ENCODE measurements at regions not wholly inside any gene's neighbourhood (a gene's known extent, or its start where the extent isn't known, plus 50 kb on each side); places are given as distances from the start of the nearest gene placed in this dataset.

GRCh38 chr12:89762498-89763170, 54.0 kb upstream of the ATP2B1 start:
- Histone ChIP-seq H3K4me1 (ENCODE audit: control insufficient read depth in 1 of 2, insufficient read depth in 2 of 2, low read length in 2 of 2) (peaks cover 3 to 5% of the 10 kb centered on the region in 2 donors), H3K9me3 (ENCODE audit: control insufficient read depth in 1 of 2, low read length in 2 of 2) (no peaks in the 10 kb centered on the region), H3K9ac (ENCODE audit: low read depth in 1 of 2, low read length in 2 of 2) (no peak overlapping the region), H3K27me3 (ENCODE audit: control insufficient read depth in 1 of 2, insufficient read depth in 2 of 2, low read length in 2 of 2) (no peaks in the 10 kb centered on the region), H3K4me3 (ENCODE audit: low read depth in 1 of 2, low read length in 2 of 2) (no peak overlapping the region), H3K36me3 (ENCODE audit: control insufficient read depth in 1 of 2, insufficient read depth in 2 of 2, low read length in 2 of 2) (no peaks in the 10 kb centered on the region), H3K27ac (ENCODE audit: low read depth, low read length) (no peak overlapping the region)

GRCh38 chr12:89760783-89761182, 52.1 kb upstream of the ATP2B1 start:
- Histone ChIP-seq H3K4me1 (ENCODE audit: control insufficient read depth in 1 of 2, insufficient read depth in 2 of 2, low read length in 2 of 2) (peaks cover 3 to 14% of the 10 kb centered on the region in 2 donors), H3K27me3 (ENCODE audit: control insufficient read depth in 1 of 2, insufficient read depth in 2 of 2, low read length in 2 of 2) (no peaks in the 10 kb centered on the region), H3K9me3 (ENCODE audit: control insufficient read depth in 1 of 2, low read length in 2 of 2) (no peaks in the 10 kb centered on the region), H3K27ac (ENCODE audit: low read depth, low read length) (no peak overlapping the region), H3K9ac (ENCODE audit: low read depth in 1 of 2, low read length in 2 of 2) (no peak overlapping the region), H3K4me3 (ENCODE audit: low read depth in 1 of 2, low read length in 2 of 2) (no peak overlapping the region), H3K36me3 (ENCODE audit: control insufficient read depth in 1 of 2, insufficient read depth in 2 of 2, low read length in 2 of 2) (no peaks in the 10 kb centered on the region)

Measured in duodenal mucosa (tissue), 2 donors.